Stimulated activated effector memory CD8-positive, alpha-beta T cell treated with anti-CD3 and anti-CD28 coated beads, Interleukin-12 subunit alpha, Interleukin-12 subunit beta, amount 100 ng/mL, for 72 hours (primary cell): ENCODE measurements at regions not wholly inside any gene's neighbourhood (a gene's known extent, or its start where the extent isn't known, plus 50 kb on each side); places are given as distances from the start of the nearest gene placed in this dataset.

ENCODE experiments used
- ATAC-seq: fragments of 150-1000 bp; cut with Tn5 transposase; 2 replicates; pipeline ENCODE4 v1.10.0; 2021
- DNase-seq, 2 donors: peaks; one replicate each; pipeline ENCODE4 v3.0.0; 2021 to 2022; ENCODE audit warnings: low spot score in 2 of 2
- H3K27ac Mint-ChIP-seq: one replicate; pipeline ENCODE4 v1.8.0; 2022; ENCODE audit warnings: mild to moderate bottlenecking, mixed read lengths
- H3K36me3 Mint-ChIP-seq: one replicate; pipeline ENCODE4 v1.8.0; 2022; ENCODE audit warnings: mild to moderate bottlenecking, mixed read lengths
- H3K4me1 Mint-ChIP-seq: one replicate; pipeline ENCODE4 v1.8.0; 2022; ENCODE audit warnings: mixed read lengths
- H3K4me3 Mint-ChIP-seq: one replicate; pipeline ENCODE4 v1.8.0; 2022; ENCODE audit warnings: mild to moderate bottlenecking, mixed read lengths
- H3K9me3 Mint-ChIP-seq: one replicate; pipeline ENCODE4 v1.8.0; 2022; ENCODE audit warnings: mixed read lengths

- Mint-ChIP-seq H3K9me3 (no peaks in the 10 kb centered on the region), H3K4me1 (peaks cover 15% of the 10 kb centered on the region), H3K4me3 (no peak overlapping the region), H3K27ac (no peak overlapping the region), H3K36me3 (no peaks in the 10 kb centered on the region)
- ATAC-seq (no peak), DNase-seq (no peak)
These were observed 86.0 kb downstream of the ING1 start for GRCh38 chr13:110799246-110800236.

GRCh38 chr13:110801044-110801443 is 87.5 kb downstream of the ING1 start:
- H3K36me3 Mint-ChIP-seq = no peaks in the 10 kb centered on the region
- ATAC-seq = peak; percentile 68

GRCh38 chr13:110802260-110802659 is 88.8 kb downstream of the ING1 start:
- ATAC-seq = no peak
- H3K4me3 Mint-ChIP-seq = no peak overlapping the region
- no peaks in the 10 kb centered on the region for H3K36me3 Mint-ChIP-seq
- DNase-seq = no peak
- H3K4me1 Mint-ChIP-seq = peaks cover 15% of the 10 kb centered on the region
- no peaks in the 10 kb centered on the region for H3K9me3 Mint-ChIP-seq
- H3K27ac Mint-ChIP-seq = no peak overlapping the region

More at GRCh38 chr13:110801044-110801443, 87.5 kb downstream of the ING1 start:
- Mint-ChIP-seq H3K9me3 (no peaks in the 10 kb centered on the region), H3K4me3 (no peak overlapping the region), H3K4me1 (peaks cover 15% of the 10 kb centered on the region), H3K27ac (no peak overlapping the region)
- DNase-seq = no peak

- no peaks in the 10 kb centered on the region for H3K36me3 Mint-ChIP-seq
- no peak overlapping the region for H3K27ac Mint-ChIP-seq
- no peaks in the 10 kb centered on the region for H3K4me1 Mint-ChIP-seq
- DNase-seq (no peak), ATAC-seq (no peak)
- no peak overlapping the region for H3K4me3 Mint-ChIP-seq
- H3K9me3 Mint-ChIP-seq = no peaks in the 10 kb centered on the region
These were observed 93.1 kb downstream of the ING1 start for GRCh38 chr13:110806636-110807035.

- DNase-seq (no peak), ATAC-seq (no peak)
- Mint-ChIP-seq H3K27ac (no peak overlapping the region), H3K4me1 (peaks cover 9% of the 10 kb centered on the region), H3K36me3 (no peaks in the 10 kb centered on the region), H3K4me3 (no peak overlapping the region), H3K9me3 (no peaks in the 10 kb centered on the region)
These were observed 94.0 kb downstream of the ING1 start for GRCh38 chr13:110807546-110807945.

- no peak for DNase-seq
- Mint-ChIP-seq H3K36me3 (no peaks in the 10 kb centered on the region), H3K4me3 (no peak overlapping the region), H3K9me3 (no peaks in the 10 kb centered on the region), H3K27ac (no peak overlapping the region), H3K4me1 (peaks cover 10% of the 10 kb centered on the region)
- ATAC-seq = no peak
These were observed 94.6 kb downstream of the ING1 start for GRCh38 chr13:110808138-110808537.

GRCh38 chr13:110809871-110810486 is 96.5 kb downstream of the ING1 start:
- no peaks in the 10 kb centered on the region for H3K9me3 Mint-ChIP-seq
- no peak overlapping the region for H3K27ac Mint-ChIP-seq
- ATAC-seq = no peak
- H3K4me3 Mint-ChIP-seq = no peak overlapping the region
- no peaks in the 10 kb centered on the region for H3K36me3 Mint-ChIP-seq
- peaks cover 10% of the 10 kb centered on the region for H3K4me1 Mint-ChIP-seq
- DNase-seq = no peak

GRCh38 chr13:110811008-110811720 is 97.7 kb downstream of the ING1 start:
- Mint-ChIP-seq H3K36me3 (no peaks in the 10 kb centered on the region), H3K4me3 (no peak overlapping the region), H3K4me1 (peaks cover 10% of the 10 kb centered on the region), H3K9me3 (no peaks in the 10 kb centered on the region), H3K27ac (no peak overlapping the region)
- no peak for ATAC-seq
- no peak for DNase-seq

- ATAC-seq = no peak
- no peaks in the 10 kb centered on the region for H3K9me3 Mint-ChIP-seq
- H3K36me3 Mint-ChIP-seq = no peaks in the 10 kb centered on the region
- no peak overlapping the region for H3K27ac Mint-ChIP-seq
- H3K4me1 Mint-ChIP-seq = peaks cover 10% of the 10 kb centered on the region
- H3K4me3 Mint-ChIP-seq = peak overlapping the region; percentile 38
- DNase-seq = no peak
These were observed 98.2 kb downstream of the ING1 start for GRCh38 chr13:110811771-110812120.

GRCh38 chr13:110812121-110812868 is 98.8 kb downstream of the ING1 start:
- Mint-ChIP-seq H3K9me3 (no peaks in the 10 kb centered on the region), H3K36me3 (no peaks in the 10 kb centered on the region), H3K4me1 (peaks cover 10% of the 10 kb centered on the region), H3K27ac (no peak overlapping the region), H3K4me3 (peak overlapping the region; percentile 38)
- DNase-seq = no peak
- ATAC-seq = peak; percentile 24

GRCh38 chr13:110812869-110813645 is 99.6 kb downstream of the ING1 start:
- H3K9me3 Mint-ChIP-seq = no peaks in the 10 kb centered on the region
- H3K27ac Mint-ChIP-seq = no peak overlapping the region
- H3K36me3 Mint-ChIP-seq = no peaks in the 10 kb centered on the region
- peaks cover 10% of the 10 kb centered on the region for H3K4me1 Mint-ChIP-seq
- no peak for ATAC-seq
- H3K4me3 Mint-ChIP-seq = peak overlapping the region; percentile 38
- DNase-seq = no peak

- H3K4me3 Mint-ChIP-seq = no peak overlapping the region
- no peak overlapping the region for H3K27ac Mint-ChIP-seq
- no peaks in the 10 kb centered on the region for H3K9me3 Mint-ChIP-seq
- no peaks in the 10 kb centered on the region for H3K36me3 Mint-ChIP-seq
- ATAC-seq = no peak
- H3K4me1 Mint-ChIP-seq = peaks cover 10% of the 10 kb centered on the region
- DNase-seq = no peak
These were observed 100.4 kb downstream of the ING1 start for GRCh38 chr13:110813646-110814624.

GRCh38 chr13:110815471-110816204 is 99.2 kb downstream of the ANKRD10 start:
- ATAC-seq (no peak), DNase-seq (no peak)
- Mint-ChIP-seq H3K36me3 (no peaks in the 10 kb centered on the region), H3K4me1 (peaks cover 15% of the 10 kb centered on the region), H3K9me3 (no peaks in the 10 kb centered on the region), H3K4me3 (no peak overlapping the region), H3K27ac (no peak overlapping the region)
